ENCODE measurements at regions not wholly inside any gene's neighbourhood (a gene's known extent, or its start where the extent isn't known, plus 50 kb on each side); places are given as distances from the start of the nearest gene placed in this dataset.

- peak; percentile 85 for TF ChIP-seq CTCF (IDR thresholded peaks at IDR 0.05; ENCODE audit: low read length, missing control alignments)
- no peak overlapping the region for H3K4me3 ChIP-seq (replicated peaks; ENCODE audit: low read depth, low read length)
- DNase-seq (ENCODE audit: low read depth), result peak; percentile 91
These were observed 68.5 kb downstream of the TMCO5A start for GRCh38 chr15:38002883-38003477.

GRCh38 chr15:38004218-38004861 lies 69.9 kb downstream of the TMCO5A start:
- DNase-seq (ENCODE audit: low read depth), result no peak
- no peak overlapping the region for H3K4me3 ChIP-seq (replicated peaks; ENCODE audit: low read depth, low read length)
- TF ChIP-seq CTCF (IDR thresholded peaks at IDR 0.05; ENCODE audit: low read length, missing control alignments), result no peak

- TF ChIP-seq CTCF (IDR thresholded peaks at IDR 0.05; ENCODE audit: low read length, missing control alignments), result no peak
- no peak for DNase-seq (ENCODE audit: low read depth)
- H3K4me3 ChIP-seq (replicated peaks; ENCODE audit: low read depth, low read length), result no peak overlapping the region
These were observed 71.7 kb downstream of the TMCO5A start for GRCh38 chr15:38005953-38006808.

GRCh38 chr15:38010395-38010794 lies 76.0 kb downstream of the TMCO5A start:
- no peak overlapping the region for H3K4me3 ChIP-seq (replicated peaks; ENCODE audit: low read depth, low read length)
- no peak for DNase-seq (ENCODE audit: low read depth)
- TF ChIP-seq CTCF (IDR thresholded peaks at IDR 0.05; ENCODE audit: low read length, missing control alignments), result no peak

GRCh38 chr15:38012894-38013293 lies 78.5 kb downstream of the TMCO5A start:
- DNase-seq (ENCODE audit: low read depth), result no peak
- TF ChIP-seq CTCF (IDR thresholded peaks at IDR 0.05; ENCODE audit: low read length, missing control alignments), result no peak

GRCh38 chr15:38017721-38018120 lies 83.3 kb downstream of the TMCO5A start:
- H3K4me3 ChIP-seq (replicated peaks; ENCODE audit: low read depth, low read length), result no peak overlapping the region
- TF ChIP-seq CTCF (IDR thresholded peaks at IDR 0.05; ENCODE audit: low read length, missing control alignments), result no peak
- no peak for DNase-seq (ENCODE audit: low read depth)

More at GRCh38 chr15:38012894-38013293, 78.5 kb downstream of the TMCO5A start:
- no peak overlapping the region for H3K4me3 ChIP-seq (replicated peaks; ENCODE audit: low read depth, low read length)
